GM23338 (cell line): ENCODE measurements at regions not wholly inside any gene's neighbourhood (a gene's known extent, or its start where the extent isn't known, plus 50 kb on each side); places are given as distances from the start of the nearest gene placed in this dataset.

Experiments used
- JUNB ChIP-seq: IDR thresholded peaks from one replicate; pipeline ENCODE4 v1.6.1; 2016; ENCODE audit warnings: antibody characterized with exemption; ENCODE audit not compliant: unreplicated experiment
- NANOG ChIP-seq: IDR thresholded peaks from 2 replicates; pipeline ENCODE4 v1.6.1; 2016; ENCODE audit warnings: antibody characterized with exemption, borderline replicate concordance
- TF ChIP-seq, protein P1 (sequence below), 2 experiments: fragments of 200-600 bp in 1 of 2; sonication (generic) in 1 of 2; conservative IDR thresholded peaks; 2 replicates each; pipeline versions ENCODE4 v1.5.1 to v1.6.1; 2016 to 2017; ENCODE audit warnings: antibody characterized with exemption in 2 of 2, low read depth in 2 of 2, mild to moderate bottlenecking in 2 of 2, moderate library complexity in 1 of 2
- TF ChIP-seq, protein P2 (sequence below): IDR thresholded peaks from one replicate; pipeline ENCODE4 v1.6.1; 2018; ENCODE audit warnings: antibody characterized with exemption; ENCODE audit not compliant: unreplicated experiment

GRCh38 chr3:152127058-152127457 lies 141.7 kb upstream of the MBNL1 start:
- TF ChIP-seq, protein P1, sequence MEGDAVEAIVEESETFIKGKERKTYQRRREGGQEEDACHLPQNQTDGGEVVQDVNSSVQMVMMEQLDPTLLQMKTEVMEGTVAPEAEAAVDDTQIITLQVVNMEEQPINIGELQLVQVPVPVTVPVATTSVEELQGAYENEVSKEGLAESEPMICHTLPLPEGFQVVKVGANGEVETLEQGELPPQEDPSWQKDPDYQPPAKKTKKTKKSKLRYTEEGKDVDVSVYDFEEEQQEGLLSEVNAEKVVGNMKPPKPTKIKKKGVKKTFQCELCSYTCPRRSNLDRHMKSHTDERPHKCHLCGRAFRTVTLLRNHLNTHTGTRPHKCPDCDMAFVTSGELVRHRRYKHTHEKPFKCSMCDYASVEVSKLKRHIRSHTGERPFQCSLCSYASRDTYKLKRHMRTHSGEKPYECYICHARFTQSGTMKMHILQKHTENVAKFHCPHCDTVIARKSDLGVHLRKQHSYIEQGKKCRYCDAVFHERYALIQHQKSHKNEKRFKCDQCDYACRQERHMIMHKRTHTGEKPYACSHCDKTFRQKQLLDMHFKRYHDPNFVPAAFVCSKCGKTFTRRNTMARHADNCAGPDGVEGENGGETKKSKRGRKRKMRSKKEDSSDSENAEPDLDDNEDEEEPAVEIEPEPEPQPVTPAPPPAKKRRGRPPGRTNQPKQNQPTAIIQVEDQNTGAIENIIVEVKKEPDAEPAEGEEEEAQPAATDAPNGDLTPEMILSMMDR (conservative IDR thresholded peaks at IDR 0.05; ENCODE audit: low read depth in 2 of 2): no peak
- TF ChIP-seq JUNB: no peak
- no peak for TF ChIP-seq NANOG
- TF ChIP-seq, protein P2, sequence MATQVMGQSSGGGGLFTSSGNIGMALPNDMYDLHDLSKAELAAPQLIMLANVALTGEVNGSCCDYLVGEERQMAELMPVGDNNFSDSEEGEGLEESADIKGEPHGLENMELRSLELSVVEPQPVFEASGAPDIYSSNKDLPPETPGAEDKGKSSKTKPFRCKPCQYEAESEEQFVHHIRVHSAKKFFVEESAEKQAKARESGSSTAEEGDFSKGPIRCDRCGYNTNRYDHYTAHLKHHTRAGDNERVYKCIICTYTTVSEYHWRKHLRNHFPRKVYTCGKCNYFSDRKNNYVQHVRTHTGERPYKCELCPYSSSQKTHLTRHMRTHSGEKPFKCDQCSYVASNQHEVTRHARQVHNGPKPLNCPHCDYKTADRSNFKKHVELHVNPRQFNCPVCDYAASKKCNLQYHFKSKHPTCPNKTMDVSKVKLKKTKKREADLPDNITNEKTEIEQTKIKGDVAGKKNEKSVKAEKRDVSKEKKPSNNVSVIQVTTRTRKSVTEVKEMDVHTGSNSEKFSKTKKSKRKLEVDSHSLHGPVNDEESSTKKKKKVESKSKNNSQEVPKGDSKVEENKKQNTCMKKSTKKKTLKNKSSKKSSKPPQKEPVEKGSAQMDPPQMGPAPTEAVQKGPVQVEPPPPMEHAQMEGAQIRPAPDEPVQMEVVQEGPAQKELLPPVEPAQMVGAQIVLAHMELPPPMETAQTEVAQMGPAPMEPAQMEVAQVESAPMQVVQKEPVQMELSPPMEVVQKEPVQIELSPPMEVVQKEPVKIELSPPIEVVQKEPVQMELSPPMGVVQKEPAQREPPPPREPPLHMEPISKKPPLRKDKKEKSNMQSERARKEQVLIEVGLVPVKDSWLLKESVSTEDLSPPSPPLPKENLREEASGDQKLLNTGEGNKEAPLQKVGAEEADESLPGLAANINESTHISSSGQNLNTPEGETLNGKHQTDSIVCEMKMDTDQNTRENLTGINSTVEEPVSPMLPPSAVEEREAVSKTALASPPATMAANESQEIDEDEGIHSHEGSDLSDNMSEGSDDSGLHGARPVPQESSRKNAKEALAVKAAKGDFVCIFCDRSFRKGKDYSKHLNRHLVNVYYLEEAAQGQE: no peak
